ENCODE measurements at regions not wholly inside any gene's neighbourhood (a gene's known extent, or its start where the extent isn't known, plus 50 kb on each side); places are given as distances from the start of the nearest gene placed in this dataset.

GRCh38 chr14:22426711-22427110, 162.3 kb downstream of the DAD1 start:
- H3K36me3 ChIP-seq (ENCODE audit: control insufficient read depth in 3 of 3, insufficient read depth in 2 of 3, low read depth in 1 of 3, low read length in 3 of 3), result no peaks in the 10 kb centered on the region
- H3K9me3 ChIP-seq (ENCODE audit: control insufficient read depth in 2 of 2, insufficient read depth in 1 of 2, low read depth in 1 of 2, low read length in 1 of 2), result no peaks in the 10 kb centered on the region
- FAIRE-seq, result no peak
- no peak overlapping the region for H3K4me3 ChIP-seq (ENCODE audit: low read depth in 1 of 3, low read length in 3 of 3)
- WGBS, 3 donors, result 81 to 85% (median 84%) methylated on average over 7 of the region's 7 CpGs
- H3K27ac ChIP-seq (ENCODE audit: low read depth in 1 of 3, low read length in 2 of 3), result no peak overlapping the region
- H3K27me3 ChIP-seq (ENCODE audit: control insufficient read depth in 3 of 3, insufficient read depth in 3 of 3, low read length in 3 of 3), result peaks cover 0 to 5% (median 0%) of the 10 kb centered on the region in 3 donors
- H3K4me1 ChIP-seq (ENCODE audit: control insufficient read depth in 3 of 3, insufficient read depth in 2 of 3, low read depth in 1 of 3, low read length in 2 of 3), result peaks cover 0 to 6% (median 4%) of the 10 kb centered on the region in 3 donors
- DNase-seq, result no peak

GRCh38 chr14:22423958-22424357, 165.1 kb downstream of the DAD1 start:
- H3K4me3 ChIP-seq (ENCODE audit: low read depth in 1 of 3, low read length in 3 of 3), result no peak overlapping the region
- DNase-seq (no peak), FAIRE-seq (no peak)
- no peaks in the 10 kb centered on the region for H3K36me3 ChIP-seq (ENCODE audit: control insufficient read depth in 3 of 3, insufficient read depth in 2 of 3, low read depth in 1 of 3, low read length in 3 of 3)
- peaks cover 0 to 5% (median 0%) of the 10 kb centered on the region in 3 donors for H3K27me3 ChIP-seq (ENCODE audit: control insufficient read depth in 3 of 3, insufficient read depth in 3 of 3, low read length in 3 of 3)
- no peaks in the 10 kb centered on the region for H3K9me3 ChIP-seq (ENCODE audit: control insufficient read depth in 2 of 2, insufficient read depth in 1 of 2, low read depth in 1 of 2, low read length in 1 of 2)
- H3K4me1 ChIP-seq (ENCODE audit: control insufficient read depth in 3 of 3, insufficient read depth in 2 of 3, low read depth in 1 of 3, low read length in 2 of 3), result peaks cover 0 to 4% (median 0%) of the 10 kb centered on the region in 3 donors
- H3K27ac ChIP-seq (ENCODE audit: low read depth in 1 of 3, low read length in 2 of 3), result no peak overlapping the region
- WGBS, 3 donors, result 63 to 72% (median 68%) methylated on average over 4 of the region's 4 CpGs

DNA sequence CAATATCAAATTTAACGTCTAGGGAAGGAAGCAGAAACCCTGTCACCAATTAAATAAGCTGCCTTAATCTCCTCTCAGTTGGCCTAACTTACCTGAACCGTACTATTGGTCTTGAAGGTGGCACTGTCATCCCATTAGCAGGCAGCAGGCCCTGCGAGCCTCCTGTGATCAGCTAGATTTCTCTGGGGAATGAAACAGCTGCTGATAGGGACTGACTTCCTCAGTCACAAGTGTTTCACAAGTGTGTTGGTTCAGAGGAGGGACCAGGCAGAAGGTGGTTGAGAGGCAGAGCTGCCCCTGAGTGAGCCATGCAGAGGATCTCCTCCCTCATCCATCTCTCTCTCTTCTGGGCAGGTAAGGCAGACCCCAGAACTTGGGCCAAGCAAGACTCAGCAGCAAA, 166.8 kb downstream of the DAD1 start:
- Histone ChIP-seq H3K27ac (ENCODE audit: low read depth in 1 of 3, low read length in 2 of 3) (no peak overlapping the region), H3K36me3 (ENCODE audit: control insufficient read depth in 3 of 3, insufficient read depth in 2 of 3, low read depth in 1 of 3, low read length in 3 of 3) (no peaks in the 10 kb centered on the region), H3K4me1 (ENCODE audit: control insufficient read depth in 3 of 3, insufficient read depth in 2 of 3, low read depth in 1 of 3, low read length in 2 of 3) (no peaks in the 10 kb centered on the region), H3K9me3 (ENCODE audit: control insufficient read depth in 2 of 2, insufficient read depth in 1 of 2, low read depth in 1 of 2, low read length in 1 of 2) (no peaks in the 10 kb centered on the region), H3K27me3 (ENCODE audit: control insufficient read depth in 3 of 3, insufficient read depth in 3 of 3, low read length in 3 of 3) (peaks cover 0 to 5% (median 0%) of the 10 kb centered on the region in 3 donors), H3K4me3 (ENCODE audit: low read depth in 1 of 3, low read length in 3 of 3) (no peak overlapping the region)
- no peak for DNase-seq
- FAIRE-seq, result no peak
- 73 to 76% (median 73%) methylated on average over 3 of the region's 3 CpGs for WGBS, 3 donors

GRCh38 chr14:22420598-22421186, 168.3 kb downstream of the DAD1 start:
- FAIRE-seq, result no peak

DNA sequence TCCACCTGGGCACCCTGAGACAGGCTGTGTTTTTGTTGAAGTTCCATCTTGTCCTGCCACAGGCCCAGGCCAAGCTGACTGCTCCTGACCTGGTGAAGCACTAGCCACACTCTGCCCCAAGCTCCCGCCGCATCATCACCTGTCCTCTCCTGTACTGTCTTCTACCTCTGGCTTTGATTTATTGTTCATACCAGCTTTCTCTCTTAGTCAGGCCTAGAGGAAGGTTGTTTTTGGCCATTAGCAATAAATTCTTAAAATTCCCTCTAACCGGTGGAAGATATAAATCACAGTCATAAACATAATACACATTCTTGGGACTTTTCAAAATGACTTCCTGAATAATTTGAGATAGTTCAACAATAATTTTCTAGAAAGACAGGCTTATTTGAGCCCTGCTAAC, 169.4 kb downstream of the DAD1 start:
- Histone ChIP-seq H3K4me3 (ENCODE audit: low read depth in 1 of 3, low read length in 3 of 3) (no peak overlapping the region), H3K27ac (ENCODE audit: low read depth in 1 of 3, low read length in 2 of 3) (no peak overlapping the region), H3K4me1 (ENCODE audit: control insufficient read depth in 3 of 3, insufficient read depth in 2 of 3, low read depth in 1 of 3, low read length in 2 of 3) (no peaks in the 10 kb centered on the region), H3K27me3 (ENCODE audit: control insufficient read depth in 3 of 3, insufficient read depth in 3 of 3, low read length in 3 of 3) (no peaks in the 10 kb centered on the region), H3K36me3 (ENCODE audit: control insufficient read depth in 3 of 3, insufficient read depth in 2 of 3, low read depth in 1 of 3, low read length in 3 of 3) (no peaks in the 10 kb centered on the region), H3K9me3 (ENCODE audit: control insufficient read depth in 2 of 2, insufficient read depth in 1 of 2, low read depth in 1 of 2, low read length in 1 of 2) (no peaks in the 10 kb centered on the region)
- no peak for FAIRE-seq
- no peak for DNase-seq
- 78 to 87% (median 79%) methylated on average over 3 of the region's 3 CpGs for WGBS, 3 donors

More at GRCh38 chr14:22420598-22421186, 168.3 kb downstream of the DAD1 start:
- H3K4me3 ChIP-seq (ENCODE audit: low read depth in 1 of 3, low read length in 3 of 3), result no peak overlapping the region
- no peaks in the 10 kb centered on the region for H3K27me3 ChIP-seq (ENCODE audit: control insufficient read depth in 3 of 3, insufficient read depth in 3 of 3, low read length in 3 of 3)
- WGBS, 3 donors, result 79 to 94% (median 81%) methylated on average over 4 of the region's 4 CpGs
- no peak for DNase-seq
- H3K36me3 ChIP-seq (ENCODE audit: control insufficient read depth in 3 of 3, insufficient read depth in 2 of 3, low read depth in 1 of 3, low read length in 3 of 3), result no peaks in the 10 kb centered on the region
- no peaks in the 10 kb centered on the region for H3K4me1 ChIP-seq (ENCODE audit: control insufficient read depth in 3 of 3, insufficient read depth in 2 of 3, low read depth in 1 of 3, low read length in 2 of 3)
- H3K27ac ChIP-seq (ENCODE audit: low read depth in 1 of 3, low read length in 2 of 3), result no peak overlapping the region
- no peaks in the 10 kb centered on the region for H3K9me3 ChIP-seq (ENCODE audit: control insufficient read depth in 2 of 2, insufficient read depth in 1 of 2, low read depth in 1 of 2, low read length in 1 of 2)

GRCh38 chr14:22418631-22419030, 170.4 kb downstream of the DAD1 start:
- no peak for FAIRE-seq
- DNase-seq, result no peak
- Histone ChIP-seq H3K4me3 (ENCODE audit: low read depth in 1 of 3, low read length in 3 of 3) (no peak overlapping the region), H3K27me3 (ENCODE audit: control insufficient read depth in 3 of 3, insufficient read depth in 3 of 3, low read length in 3 of 3) (no peaks in the 10 kb centered on the region), H3K36me3 (ENCODE audit: control insufficient read depth in 3 of 3, insufficient read depth in 2 of 3, low read depth in 1 of 3, low read length in 3 of 3) (no peaks in the 10 kb centered on the region), H3K4me1 (ENCODE audit: control insufficient read depth in 3 of 3, insufficient read depth in 2 of 3, low read depth in 1 of 3, low read length in 2 of 3) (no peaks in the 10 kb centered on the region), H3K9me3 (ENCODE audit: control insufficient read depth in 2 of 2, insufficient read depth in 1 of 2, low read depth in 1 of 2, low read length in 1 of 2) (no peaks in the 10 kb centered on the region), H3K27ac (ENCODE audit: low read depth in 1 of 3, low read length in 2 of 3) (no peak overlapping the region)
- 49 to 51% (median 49%) methylated on average over 5 of the region's 5 CpGs for WGBS, 3 donors

- H3K27ac ChIP-seq (ENCODE audit: low read depth in 1 of 3, low read length in 2 of 3), result no peak overlapping the region
- H3K27me3 ChIP-seq (ENCODE audit: control insufficient read depth in 3 of 3, insufficient read depth in 3 of 3, low read length in 3 of 3), result peaks cover 0 to 3% (median 0%) of the 10 kb centered on the region in 3 donors
- DNase-seq (no peak), FAIRE-seq (no peak)
- H3K9me3 ChIP-seq (ENCODE audit: control insufficient read depth in 2 of 2, insufficient read depth in 1 of 2, low read depth in 1 of 2, low read length in 1 of 2), result no peaks in the 10 kb centered on the region
- 69 to 85% (median 75%) methylated on average over 5 of the region's 5 CpGs for WGBS, 3 donors
- no peak overlapping the region for H3K4me3 ChIP-seq (ENCODE audit: low read depth in 1 of 3, low read length in 3 of 3)
- H3K4me1 ChIP-seq (ENCODE audit: control insufficient read depth in 3 of 3, insufficient read depth in 2 of 3, low read depth in 1 of 3, low read length in 2 of 3), result no peaks in the 10 kb centered on the region
- H3K36me3 ChIP-seq (ENCODE audit: control insufficient read depth in 3 of 3, insufficient read depth in 2 of 3, low read depth in 1 of 3, low read length in 3 of 3), result no peaks in the 10 kb centered on the region
These were observed 171.1 kb downstream of the DAD1 start for GRCh38 chr14:22417914-22418313.

- peaks cover 0 to 3% (median 0%) of the 10 kb centered on the region in 3 donors for H3K27me3 ChIP-seq (ENCODE audit: control insufficient read depth in 3 of 3, insufficient read depth in 3 of 3, low read length in 3 of 3)
- WGBS, 3 donors, result 78 to 90% (median 80%) methylated on average over 2 of the region's 2 CpGs
- no peaks in the 10 kb centered on the region for H3K9me3 ChIP-seq (ENCODE audit: control insufficient read depth in 2 of 2, insufficient read depth in 1 of 2, low read depth in 1 of 2, low read length in 1 of 2)
- no peak overlapping the region for H3K27ac ChIP-seq (ENCODE audit: low read depth in 1 of 3, low read length in 2 of 3)
- FAIRE-seq (no peak), DNase-seq (no peak)
- no peaks in the 10 kb centered on the region for H3K4me1 ChIP-seq (ENCODE audit: control insufficient read depth in 3 of 3, insufficient read depth in 2 of 3, low read depth in 1 of 3, low read length in 2 of 3)
- no peak overlapping the region for H3K4me3 ChIP-seq (ENCODE audit: low read depth in 1 of 3, low read length in 3 of 3)
- no peaks in the 10 kb centered on the region for H3K36me3 ChIP-seq (ENCODE audit: control insufficient read depth in 3 of 3, insufficient read depth in 2 of 3, low read depth in 1 of 3, low read length in 3 of 3)
These were observed 172.8 kb downstream of the DAD1 start for GRCh38 chr14:22416193-22416592.

GRCh38 chr14:22415605-22415959, 173.4 kb downstream of the DAD1 start:
- Histone ChIP-seq H3K36me3 (ENCODE audit: control insufficient read depth in 3 of 3, insufficient read depth in 2 of 3, low read depth in 1 of 3, low read length in 3 of 3) (no peaks in the 10 kb centered on the region), H3K27ac (ENCODE audit: low read depth in 1 of 3, low read length in 2 of 3) (no peak overlapping the region), H3K9me3 (ENCODE audit: control insufficient read depth in 2 of 2, insufficient read depth in 1 of 2, low read depth in 1 of 2, low read length in 1 of 2) (no peaks in the 10 kb centered on the region), H3K27me3 (ENCODE audit: control insufficient read depth in 3 of 3, insufficient read depth in 3 of 3, low read length in 3 of 3) (peaks cover 0 to 3% (median 0%) of the 10 kb centered on the region in 3 donors), H3K4me3 (ENCODE audit: low read depth in 1 of 3, low read length in 3 of 3) (no peak overlapping the region), H3K4me1 (ENCODE audit: control insufficient read depth in 3 of 3, insufficient read depth in 2 of 3, low read depth in 1 of 3, low read length in 2 of 3) (no peaks in the 10 kb centered on the region)
- WGBS, 3 donors, result 100% methylated on average over 1 of the region's 1 CpG
- DNase-seq (no peak), FAIRE-seq (no peak)
